Lung (tissue), 11 donors: ENCODE measurements at regions not wholly inside any gene's neighbourhood (a gene's known extent, or its start where the extent isn't known, plus 50 kb on each side); places are given as distances from the start of the nearest gene placed in this dataset.
A peak's percentile ranks its signal among the peaks of the same experiment; 100 is the strongest.

Source experiments
- ATAC-seq: fragments of 200-7000 bp; cut with Tn5 transposase; one replicate; pipeline ENCODE4 v1.9.1; 2020; ENCODE audit warnings: moderate number of reproducible peaks; ENCODE audit not compliant: insufficient read depth, low FRiP score
- DNase-seq, 3 donors: peaks; one replicate each; pipeline ENCODE4 v3.0.0-alpha.2; 2013 to 2017
- H3K27ac ChIP-seq, 2 donors: one replicate each; pipeline ENCODE4 v1.5.1; 2013; ENCODE audit warnings: mild to moderate bottlenecking in 2 of 2, moderate library complexity in 2 of 2, control low read depth in 1 of 2, inconsistent platforms in 1 of 2, low read depth in 1 of 2, low read length in 1 of 2
- H3K27me3 ChIP-seq, 3 donors: one replicate each; pipeline ENCODE4 v1.5.1; 2013; ENCODE audit warnings: low read length in 2 of 3; ENCODE audit not compliant: control insufficient read depth in 3 of 3, insufficient read depth in 3 of 3
- H3K36me3 ChIP-seq, 4 donors: one replicate each; pipeline ENCODE4 v1.5.1; 2013; ENCODE audit warnings: low read length in 4 of 4, mild to moderate bottlenecking in 1 of 4, moderate library complexity in 1 of 4; ENCODE audit not compliant: control insufficient read depth in 4 of 4, insufficient read depth in 4 of 4
- H3K4me1 ChIP-seq, 5 donors: one replicate each; pipeline ENCODE4 v1.5.1; 2013; ENCODE audit warnings: low read length in 5 of 5, mild to moderate bottlenecking in 2 of 5, moderate library complexity in 1 of 5; ENCODE audit not compliant: control insufficient read depth in 5 of 5, insufficient read depth in 5 of 5
- H3K4me3 ChIP-seq: one replicate; pipeline ENCODE4 v1.5.1; 2013; ENCODE audit warnings: mild to moderate bottlenecking, control low read depth, moderate library complexity
- H3K9ac ChIP-seq, 2 donors: one replicate each; pipeline ENCODE4 v1.5.1; 2013; ENCODE audit warnings: low read length in 2 of 2, control low read depth in 1 of 2; ENCODE audit not compliant: insufficient read depth in 1 of 2
- H3K9me3 ChIP-seq, 4 donors: one replicate each; pipeline ENCODE4 v1.5.1; 2013; ENCODE audit warnings: low read length in 3 of 4, mild to moderate bottlenecking in 1 of 4, moderate library complexity in 1 of 4; ENCODE audit not compliant: control insufficient read depth in 4 of 4, insufficient read depth in 3 of 4
- CTCF ChIP-seq: IDR thresholded peaks from 2 replicates; pipeline ENCODE4 v1.5.1; 2012; ENCODE audit warnings: mild to moderate bottlenecking; ENCODE audit errors: control extremely low read depth, extremely low read depth
- WGBS, 2 donors: extraction: QIAGEN DNeasy Blood & Tissue Kit; methylation state at CpG; one replicate each; pipeline ENCODE4 v1.1.7; 2013; 5-methylcytosine and 5-hydroxymethylcytosine counted together
- donor health status: control.
- donor health status: control.
- donor health status: Bipolar disorder and iron deficiency.
- donor health status: healthy.
- donor health status: DM: yes; HTN: yes; CAD: no.

GRCh38 chr4:107155366-107155765 is 119.3 kb upstream of the DKK2 start:
- H3K36me3 ChIP-seq = no peaks in the 10 kb centered on the region
- ATAC-seq = no peak
- H3K9ac ChIP-seq = no peak overlapping the region

GRCh38 chr4:107153956-107154355 is 117.8 kb upstream of the DKK2 start:
- peak in 1 of 3 donors; percentile 4 for DNase-seq
- H3K27me3 ChIP-seq = no peaks in the 10 kb centered on the region
- no peak for ATAC-seq
- 37 to 51% methylated on average over 2 of the region's 2 CpGs for WGBS, 2 donors
- H3K9me3 ChIP-seq = peaks cover 0 to 4% (median 0%) of the 10 kb centered on the region in 4 donors
- no peak overlapping the region for H3K27ac ChIP-seq
- no peak for TF ChIP-seq CTCF
- no peaks in the 10 kb centered on the region for H3K4me1 ChIP-seq
- no peak overlapping the region for H3K9ac ChIP-seq
- H3K36me3 ChIP-seq = no peaks in the 10 kb centered on the region
- no peak overlapping the region for H3K4me3 ChIP-seq

More at GRCh38 chr4:107155366-107155765, 119.3 kb upstream of the DKK2 start:
- DNase-seq = no peak
- H3K27me3 ChIP-seq = no peaks in the 10 kb centered on the region
- no peaks in the 10 kb centered on the region for H3K4me1 ChIP-seq
- WGBS, 2 donors = 68 to 77% methylated on average over 2 of the region's 2 CpGs
- H3K9me3 ChIP-seq = peaks cover 0 to 4% (median 0%) of the 10 kb centered on the region in 4 donors
- H3K4me3 ChIP-seq = no peak overlapping the region
- H3K27ac ChIP-seq = no peak overlapping the region
- no peak for TF ChIP-seq CTCF

- no peaks in the 10 kb centered on the region for H3K27me3 ChIP-seq
- H3K27ac ChIP-seq = no peak overlapping the region
- H3K4me1 ChIP-seq = no peaks in the 10 kb centered on the region
- H3K9ac ChIP-seq = no peak overlapping the region
- no peak for ATAC-seq
- peak in 2 of 3 donors; percentile 2 to 6 for DNase-seq
- peaks cover 0 to 4% (median 0%) of the 10 kb centered on the region in 4 donors for H3K9me3 ChIP-seq
- WGBS, 2 donors = 50 to 59% methylated on average over 4 of the region's 4 CpGs
- no peak overlapping the region for H3K4me3 ChIP-seq
- TF ChIP-seq CTCF = no peak
- no peaks in the 10 kb centered on the region for H3K36me3 ChIP-seq
Measured at GRCh38 chr4:107153228-107153627, 117.1 kb upstream of the DKK2 start.

GRCh38 chr4:107151173-107151572 is 115.1 kb upstream of the DKK2 start:
- Histone ChIP-seq H3K9ac (no peak overlapping the region), H3K4me3 (no peak overlapping the region), H3K27ac (no peak overlapping the region), H3K4me1 (no peaks in the 10 kb centered on the region), H3K27me3 (no peaks in the 10 kb centered on the region), H3K36me3 (no peaks in the 10 kb centered on the region), H3K9me3 (peaks cover 0 to 4% (median 0%) of the 10 kb centered on the region in 4 donors)
- TF ChIP-seq CTCF = no peak
- no peak for DNase-seq
- ATAC-seq = no peak
- WGBS, 2 donors = 84 to 94% methylated on average over 1 of the region's 1 CpG
